NOMO-1 treated with dmso at 0.1 percent for 144 hours (cell line): ENCODE measurements at regions not wholly inside any gene's neighbourhood (a gene's known extent, or its start where the extent isn't known, plus 50 kb on each side); places are given as distances from the start of the nearest gene placed in this dataset.
A peak's percentile ranks its signal among the peaks of the same experiment; 100 is the strongest.

ENCODE experiments used
- DNase-seq: peaks from one replicate; lab custom pipeline; 2025; ENCODE audit not compliant: unreplicated experiment; lab: John Stamatoyannopoulos, UW

DNA sequence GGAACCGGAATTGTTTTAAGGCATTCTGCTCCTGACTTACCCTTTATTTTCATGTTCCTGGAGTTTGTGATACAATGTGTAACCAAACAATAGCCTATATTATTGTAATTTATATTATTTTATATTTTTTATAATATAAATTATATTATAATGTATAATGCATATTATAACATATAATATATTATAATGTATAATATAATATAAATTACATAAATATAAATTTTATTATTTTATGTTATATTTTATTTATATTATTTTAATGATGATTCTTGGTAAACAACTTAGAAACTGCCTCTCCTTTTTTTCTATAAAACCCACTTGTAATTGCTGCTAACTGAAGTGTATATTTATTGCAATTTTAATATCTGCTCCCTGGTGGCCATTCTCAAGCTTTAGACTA is 629.1 kb downstream of the MMUT start:
- no peak for DNase-seq

DNA sequence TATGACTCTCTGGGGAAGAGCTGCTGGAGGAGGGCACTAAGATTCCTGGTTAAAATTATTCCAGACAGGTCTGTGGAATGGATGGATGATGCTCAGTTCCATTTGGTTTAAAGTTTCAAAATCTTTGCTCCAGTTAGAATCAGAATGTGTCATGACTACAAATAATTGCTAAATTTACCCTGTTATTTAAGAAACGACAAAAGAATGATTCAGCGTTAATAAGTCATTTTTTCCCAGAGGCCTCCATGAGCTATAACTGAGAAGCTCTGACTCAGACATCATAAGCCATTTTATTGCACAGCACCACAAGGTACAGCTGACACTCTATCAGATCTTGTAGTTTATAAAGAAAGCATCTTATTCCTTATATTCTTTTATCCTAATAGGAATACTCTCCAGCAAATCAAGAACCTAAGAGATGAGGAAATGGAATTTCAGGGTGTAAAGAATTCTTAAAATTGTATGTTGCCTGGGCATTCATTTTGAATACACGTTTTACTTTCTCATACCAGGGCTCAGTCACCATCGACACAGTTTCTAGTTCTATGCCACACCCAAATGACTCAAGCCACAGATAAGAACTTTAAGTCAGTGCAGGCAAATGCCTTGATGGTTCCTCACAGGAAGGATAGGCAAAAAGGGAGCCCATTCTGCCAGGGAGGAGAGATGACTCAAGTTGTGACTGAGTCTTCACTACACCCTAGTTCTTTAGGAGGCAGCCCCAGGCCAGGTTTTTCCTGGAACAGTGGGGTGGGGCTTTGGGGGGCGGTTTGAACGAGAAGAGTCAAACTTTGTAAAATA is 636.0 kb downstream of the MMUT start:
- peak; percentile 34 for DNase-seq

DNA sequence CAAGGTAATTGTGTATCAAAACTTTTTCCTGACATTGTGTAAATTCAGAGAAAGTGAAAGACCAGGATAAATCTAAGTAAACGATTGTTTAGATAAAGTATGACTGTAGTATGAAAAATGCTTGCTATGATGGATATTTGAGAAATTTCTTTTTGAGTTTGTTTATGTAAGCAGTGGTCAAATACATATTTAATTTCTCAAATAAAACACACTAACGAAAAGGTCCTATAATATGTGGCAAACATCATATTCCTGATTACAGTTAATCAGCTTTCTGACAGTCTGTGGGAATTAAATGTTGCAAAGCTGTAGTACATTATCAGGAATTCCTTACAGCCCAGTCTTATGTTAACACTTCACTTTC is 636.9 kb downstream of the MMUT start:
- no peak for DNase-seq

DNA sequence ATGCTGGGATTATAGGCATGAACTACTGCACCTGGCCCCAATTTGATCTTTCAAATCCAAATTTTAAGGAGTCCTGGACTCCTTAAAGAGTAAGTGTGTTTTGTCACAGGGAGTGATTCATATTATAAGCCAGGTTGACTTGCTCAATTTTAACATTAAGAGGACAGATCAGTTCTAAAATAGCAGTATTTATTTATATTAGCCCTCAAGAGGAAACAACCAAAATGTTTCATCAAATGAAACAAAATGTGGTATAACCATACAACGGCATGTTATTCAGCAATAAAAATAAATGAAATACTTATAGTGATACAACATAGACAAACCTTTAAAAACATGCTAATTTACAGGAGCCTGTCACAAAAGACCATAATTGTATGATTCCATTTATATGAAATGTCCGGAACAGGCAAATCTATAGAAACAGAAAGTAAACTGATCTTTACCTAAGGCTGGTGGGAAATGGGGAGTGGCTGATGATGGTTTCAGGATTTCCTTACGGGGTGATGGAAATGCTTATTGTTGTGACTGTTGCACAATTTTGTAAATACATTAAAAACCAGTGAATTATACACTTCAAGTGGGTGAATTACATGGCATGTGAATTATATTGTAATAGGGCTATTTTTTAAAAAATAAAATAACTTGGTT is 637.4 kb downstream of the MMUT start:
- no peak for DNase-seq

DNA sequence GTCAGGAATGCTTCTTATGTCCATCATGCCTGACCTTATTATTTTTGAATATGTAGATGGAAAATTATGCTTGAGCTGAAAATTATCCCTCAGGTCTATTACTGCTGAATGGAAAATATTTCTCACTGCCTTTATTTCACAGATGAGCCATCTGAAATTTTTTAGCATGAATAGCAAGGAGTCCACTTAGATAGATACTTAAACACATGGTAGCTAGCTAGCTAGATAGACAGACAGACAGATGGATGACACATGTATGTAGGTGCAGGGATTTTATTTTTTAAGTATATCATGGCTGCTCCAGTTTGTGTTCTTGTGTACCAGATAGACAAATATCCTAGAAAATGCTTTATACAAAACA is 645.0 kb downstream of the MMUT start:
- no peak for DNase-seq

DNA sequence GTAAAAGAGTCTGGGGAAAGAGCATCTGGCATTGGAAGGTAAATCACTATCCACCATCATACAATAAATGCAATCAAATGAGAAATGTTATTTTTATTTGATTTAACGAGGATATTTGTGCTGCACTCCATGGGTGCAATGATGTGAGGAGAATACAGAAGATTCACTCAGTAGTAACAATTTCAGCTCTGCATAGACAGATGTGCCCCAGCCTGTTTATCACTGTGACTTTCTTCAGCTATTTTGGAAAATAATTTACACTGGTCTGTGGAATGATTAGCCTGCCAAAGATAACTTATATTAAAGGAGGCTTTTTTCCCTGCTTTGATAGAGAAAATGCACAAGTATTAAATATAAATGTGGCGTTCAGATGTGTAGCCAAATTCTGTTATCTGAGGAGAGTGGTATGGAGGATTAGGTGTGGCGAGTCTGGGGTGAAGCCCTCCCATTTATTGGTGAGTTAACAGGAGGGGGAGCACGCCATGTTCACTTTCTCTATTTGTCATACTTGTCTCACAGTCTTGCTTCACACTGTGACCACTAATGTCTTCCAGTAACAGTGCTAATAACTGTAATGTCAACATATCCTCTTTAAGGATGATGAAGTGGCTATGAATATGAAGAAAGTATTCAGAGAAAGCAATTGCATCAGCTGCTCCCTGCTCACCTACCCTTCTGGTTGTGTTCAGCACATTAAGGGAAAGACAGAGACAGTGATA is 645.6 kb downstream of the MMUT start:
- peak; percentile 12 for DNase-seq

DNA sequence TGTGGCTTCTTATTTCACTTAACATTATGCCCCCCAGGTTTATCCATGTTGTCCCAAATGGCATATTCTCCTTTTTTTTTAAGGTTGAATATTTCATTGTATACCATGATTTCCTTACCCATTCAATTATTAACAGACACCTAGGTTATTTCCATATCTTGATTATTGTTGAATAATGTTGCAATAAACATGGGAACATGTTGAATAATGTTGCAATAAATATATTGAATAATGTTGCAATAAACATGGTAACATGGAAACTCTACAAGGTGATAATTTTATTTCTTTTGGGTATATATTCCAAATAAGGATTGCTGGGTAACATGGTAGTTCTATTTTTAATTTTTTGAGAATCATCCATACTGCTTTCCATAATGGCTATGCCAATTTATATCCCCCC is 648.1 kb downstream of the MMUT start:
- DNase-seq, result no peak

DNA sequence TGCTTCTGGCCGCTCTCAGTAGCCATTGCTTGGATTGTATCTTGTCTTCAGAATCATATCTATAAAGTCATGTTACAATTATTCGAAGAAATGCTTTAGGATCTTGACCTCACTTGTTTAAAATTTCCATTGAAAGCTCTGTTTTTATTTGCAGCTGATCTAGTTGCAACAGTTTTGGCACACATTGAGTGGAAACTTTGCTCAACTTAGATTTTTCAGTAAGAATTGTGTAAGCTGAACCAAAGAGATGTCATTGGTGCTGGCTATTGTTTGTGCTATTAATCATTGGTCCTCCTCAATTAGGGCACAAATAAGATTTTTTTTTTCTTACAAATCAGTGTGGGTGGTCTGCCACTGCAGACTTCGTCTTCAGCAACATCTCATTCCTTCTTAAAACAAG is 649.2 kb downstream of the MMUT start:
- no peak for DNase-seq

DNA sequence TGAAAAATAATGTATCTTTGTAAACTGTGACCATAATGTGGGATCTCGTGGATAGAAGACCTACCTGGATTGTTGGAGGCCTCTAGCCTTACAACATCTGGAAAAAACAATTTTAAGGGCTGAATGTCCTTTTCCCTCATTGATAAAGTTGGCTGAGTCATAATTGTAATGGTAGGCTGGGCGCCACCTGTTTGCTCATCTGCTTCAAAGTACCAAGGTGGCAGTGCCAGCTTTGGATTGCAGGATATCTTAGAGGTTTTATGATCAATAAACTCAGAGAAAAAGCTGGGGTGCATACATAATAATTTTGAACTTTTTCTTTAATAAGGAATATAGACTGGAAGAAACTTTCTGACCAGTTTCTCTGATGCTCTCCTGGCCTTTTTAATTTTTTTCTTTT is 653.4 kb downstream of the MMUT start:
- DNase-seq, result no peak

DNA sequence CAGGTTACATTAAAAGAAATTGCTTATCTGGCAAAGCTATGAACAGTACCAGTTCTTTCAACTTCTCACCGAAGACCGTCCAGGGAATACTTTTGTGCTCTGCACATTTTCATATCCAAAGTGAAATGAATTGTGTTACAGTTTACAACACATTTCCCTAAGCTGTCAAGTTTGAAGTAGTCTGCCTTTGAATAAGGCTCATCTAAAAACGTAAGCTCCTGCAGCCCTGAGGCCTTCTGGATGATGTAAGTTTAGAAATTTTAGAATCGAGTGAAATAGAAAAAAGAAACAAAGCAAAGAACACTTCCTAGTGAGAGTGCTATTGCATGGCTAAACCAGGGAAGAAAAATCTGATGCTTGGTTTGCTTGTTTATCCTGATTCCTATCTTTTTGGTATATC is 653.8 kb downstream of the MMUT start:
- DNase-seq, result no peak

DNA sequence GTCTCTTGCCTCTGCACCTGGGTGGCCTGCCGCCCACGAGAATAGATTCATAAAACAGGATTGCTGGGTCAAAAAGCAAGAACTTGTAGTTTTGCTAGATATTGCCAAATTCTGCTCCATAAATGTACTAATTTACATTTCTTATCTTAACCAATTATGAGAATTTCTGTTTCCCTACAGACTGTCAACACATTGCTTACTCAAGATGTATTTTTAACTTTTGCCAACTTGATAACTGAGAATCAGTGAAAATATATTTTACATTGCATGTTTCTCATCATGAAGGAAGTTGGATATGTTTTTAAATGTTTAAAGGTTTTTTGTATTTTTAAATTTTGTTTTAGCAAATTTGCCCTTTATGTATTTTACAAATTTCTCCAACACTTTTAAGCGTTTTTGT is 664.8 kb downstream of the MMUT start:
- no peak for DNase-seq

DNA sequence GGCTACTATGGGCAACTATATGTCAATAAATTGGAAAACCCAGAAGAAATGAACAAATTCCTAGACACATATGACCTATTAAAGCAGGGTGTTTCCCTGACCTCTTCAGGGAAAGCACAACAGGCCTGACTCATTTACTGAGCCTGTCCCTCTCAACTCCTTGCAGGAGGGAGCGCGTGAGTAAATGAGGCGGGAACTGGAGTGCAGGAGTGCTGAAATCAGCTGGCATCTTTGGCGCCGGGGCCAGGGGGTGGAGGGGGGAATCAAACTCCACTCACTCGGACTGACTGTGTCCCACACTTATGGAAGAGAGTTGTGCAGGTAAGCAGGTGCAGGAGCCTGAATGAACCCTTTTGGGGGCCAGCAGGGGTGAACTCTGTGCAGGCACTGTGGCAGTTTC is 671.2 kb upstream of the PTCHD4 start:
- no peak for DNase-seq

DNA sequence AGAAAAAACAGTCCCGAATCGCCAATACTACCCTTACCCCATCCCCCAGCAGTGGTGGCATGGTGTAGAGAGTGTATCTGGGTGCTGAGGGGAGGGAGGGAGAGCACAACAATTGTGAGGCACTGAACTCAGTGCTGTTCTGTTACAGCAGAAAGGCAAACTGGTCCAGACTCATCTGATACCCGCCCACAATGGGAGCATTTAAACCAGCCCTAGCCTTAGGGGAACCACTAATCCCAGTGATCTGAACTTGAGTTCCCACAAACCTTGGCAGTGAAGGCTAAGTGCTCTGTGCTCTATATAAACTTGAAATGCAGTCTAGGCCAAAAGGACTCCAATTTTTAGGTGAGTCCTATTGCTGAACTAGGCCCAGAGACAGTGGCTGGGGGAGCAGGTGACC is 666.4 kb upstream of the PTCHD4 start:
- DNase-seq, result no peak

DNA sequence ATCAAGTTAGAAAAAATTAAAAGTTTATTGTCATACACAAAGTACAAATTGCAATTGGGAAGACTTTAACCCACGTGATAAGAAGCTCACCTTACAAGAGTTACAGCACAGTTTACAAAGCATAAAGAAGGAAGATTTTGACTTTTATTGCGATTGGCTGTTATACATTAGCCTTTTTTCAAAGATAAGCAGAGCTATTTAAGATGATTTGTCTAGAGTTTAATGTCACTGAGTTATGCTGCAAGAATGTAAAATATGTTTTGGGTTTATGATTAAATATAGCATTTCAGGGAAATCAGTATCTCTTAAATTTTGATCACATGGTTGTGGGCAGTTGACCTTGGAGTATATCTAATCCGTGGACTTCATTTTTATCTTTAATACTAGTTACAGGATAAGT is 664.2 kb upstream of the PTCHD4 start:
- DNase-seq, result no peak

DNA sequence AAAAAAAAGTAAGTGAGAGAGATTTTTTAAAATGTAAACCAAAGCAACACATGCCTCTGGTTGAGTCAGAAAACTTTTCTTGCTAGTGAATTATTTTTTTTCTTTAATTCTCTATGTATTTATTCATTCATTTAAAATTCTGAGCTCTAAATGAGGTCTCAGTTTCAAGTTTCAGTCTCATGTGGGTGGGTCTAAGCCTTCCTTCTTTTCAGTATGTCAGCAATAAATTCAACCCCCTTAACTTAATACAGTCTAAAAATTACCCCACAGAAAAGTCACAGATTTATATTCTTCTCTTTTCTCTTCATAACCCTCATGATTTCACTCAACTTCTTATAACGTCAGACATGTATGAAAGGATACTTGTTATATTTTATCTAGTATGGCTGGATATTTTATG is 663.3 kb upstream of the PTCHD4 start:
- DNase-seq, result no peak

DNA sequence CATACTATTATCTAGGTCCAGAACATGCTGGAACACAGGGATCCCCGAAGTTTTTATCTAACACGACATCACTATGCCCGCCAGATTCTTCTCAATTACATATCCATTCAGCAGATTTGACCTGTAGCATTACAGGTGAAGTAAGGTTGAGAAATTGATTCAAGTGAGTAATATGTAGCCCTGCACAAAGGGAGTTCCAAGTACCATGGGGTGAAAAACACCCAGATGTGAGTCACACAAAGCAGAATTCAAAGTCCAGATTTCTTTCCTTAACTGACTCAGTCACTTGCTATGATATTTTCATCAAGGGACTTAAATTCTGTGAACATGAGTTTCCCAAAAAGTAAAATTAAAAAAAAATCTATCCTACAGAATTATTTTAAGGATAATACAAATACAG is 655.4 kb upstream of the PTCHD4 start:
- DNase-seq, result no peak

DNA sequence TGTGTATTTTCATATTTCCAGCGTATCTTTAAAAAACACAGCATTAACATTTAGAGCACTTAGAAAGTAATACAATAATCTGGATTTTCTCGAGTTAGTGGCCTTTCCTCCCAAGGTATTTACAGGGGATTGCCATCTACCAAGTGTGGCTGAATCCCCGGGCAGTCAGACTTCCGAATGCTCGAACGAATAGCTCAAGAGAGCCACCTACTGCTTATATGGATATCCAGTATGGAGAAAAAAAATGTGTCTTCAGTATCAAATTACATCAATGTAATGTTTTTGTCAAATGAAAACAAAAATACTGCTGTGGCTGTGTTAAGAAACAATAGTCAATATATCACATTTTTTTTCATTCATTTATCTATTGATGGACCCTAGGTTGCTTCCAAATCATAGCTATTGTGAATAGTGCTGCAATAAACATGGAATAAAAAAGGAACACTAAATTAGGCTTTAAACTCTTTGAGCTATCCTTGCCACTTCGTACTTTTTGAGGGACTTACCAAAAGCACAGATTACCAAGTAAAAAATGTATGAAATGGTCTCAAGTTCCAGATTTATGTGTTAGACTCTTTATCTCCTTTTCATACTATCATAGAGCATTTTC is 654.5 kb upstream of the PTCHD4 start:
- DNase-seq, result no peak

DNA sequence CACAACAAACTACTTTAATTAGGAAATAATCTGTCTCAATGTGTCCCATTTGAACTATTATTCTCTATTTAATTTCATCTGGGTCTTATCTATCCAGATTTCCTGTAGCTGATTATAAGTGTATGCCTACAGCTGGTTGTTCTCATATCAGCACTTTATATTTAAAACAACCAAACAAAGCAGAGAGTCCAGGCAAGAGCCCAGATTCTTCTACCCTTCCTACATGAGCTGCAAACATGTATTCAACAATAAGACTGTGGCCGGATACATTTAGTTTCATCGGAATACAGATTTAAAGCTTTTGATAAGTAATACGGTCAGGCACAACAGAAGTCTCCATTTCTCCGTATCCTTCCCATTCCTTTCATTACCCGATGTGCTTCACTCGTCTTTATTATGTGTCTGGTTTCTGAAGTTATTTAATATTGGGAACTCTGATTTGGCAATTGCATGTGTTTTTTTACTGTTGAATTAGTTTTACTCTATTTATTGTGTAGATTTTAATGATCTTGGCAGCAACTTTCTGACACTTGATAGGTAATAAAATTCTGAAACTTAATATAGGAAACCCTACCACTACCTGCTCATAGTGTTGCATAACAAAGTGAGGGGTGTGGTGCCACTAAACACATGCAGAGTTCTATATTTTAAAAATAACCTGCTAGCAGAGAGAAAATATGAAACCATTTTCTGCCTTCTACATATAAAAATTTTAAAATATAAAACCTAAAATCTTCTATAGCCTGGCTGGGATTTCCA is 653.5 kb upstream of the PTCHD4 start:
- DNase-seq, result no peak

DNA sequence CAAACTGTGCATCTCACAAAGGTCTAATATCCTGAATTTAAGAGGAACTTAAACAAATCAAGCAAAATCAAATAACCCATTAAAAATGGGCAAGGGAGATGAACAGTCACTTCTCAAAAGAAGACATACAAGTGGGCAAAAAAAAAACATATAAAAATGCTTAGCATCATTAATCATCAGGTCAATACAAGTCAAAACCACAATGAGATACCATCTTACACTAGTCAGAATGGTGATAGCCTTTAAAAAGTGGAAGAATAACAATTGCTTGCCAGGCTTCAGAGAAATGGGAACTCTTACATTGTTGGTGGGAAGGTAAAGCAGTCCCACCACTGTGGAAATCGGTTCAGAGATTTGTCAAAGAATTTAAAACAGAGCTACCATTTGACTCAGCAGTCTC is 646.7 kb upstream of the PTCHD4 start:
- DNase-seq, result no peak

DNA sequence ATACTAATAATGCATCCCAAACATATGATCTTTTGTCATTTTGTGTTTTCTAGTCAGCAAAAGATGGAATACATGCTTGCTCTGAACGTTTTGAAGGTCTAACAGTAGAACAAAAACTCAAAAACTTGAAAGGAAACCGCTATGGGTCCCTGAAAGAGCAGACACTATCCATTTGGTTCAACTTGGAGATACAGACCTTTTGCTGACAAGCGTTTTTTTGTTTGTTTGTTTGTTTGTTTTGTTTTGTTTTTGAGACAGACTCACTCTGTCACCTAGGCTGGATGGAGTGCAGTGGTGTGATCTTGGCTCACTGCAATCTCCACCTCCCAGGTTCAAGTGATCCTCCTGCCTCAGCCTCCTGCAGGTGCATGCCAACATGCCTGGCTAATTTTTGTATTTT is 644.3 kb upstream of the PTCHD4 start:
- no peak for DNase-seq

DNA sequence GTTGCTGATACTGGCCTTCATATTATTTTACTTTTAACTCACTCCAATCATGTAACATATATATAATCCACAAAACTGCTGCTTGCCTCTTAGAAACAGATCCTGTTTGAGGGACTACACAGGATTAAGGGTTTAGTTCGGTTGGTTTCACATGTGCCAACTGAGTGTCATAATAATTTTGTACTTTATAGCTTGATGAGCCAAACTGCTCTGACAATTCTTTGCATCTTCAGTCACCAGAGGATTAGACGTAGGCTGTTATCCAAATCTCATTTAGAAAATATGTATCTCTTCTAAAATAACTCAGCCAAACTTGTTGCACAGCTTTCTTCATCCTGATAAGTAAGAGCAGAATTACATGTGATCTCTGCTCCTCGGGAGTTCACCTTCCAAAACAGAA is 643.6 kb upstream of the PTCHD4 start:
- no peak for DNase-seq
